NT2/D1 (cell line): ENCODE measurements at regions not wholly inside any gene's neighbourhood (a gene's known extent, or its start where the extent isn't known, plus 50 kb on each side); places are given as distances from the start of the nearest gene placed in this dataset.

Experiments
- YY1 ChIP-seq: IDR thresholded peaks from 2 replicates; pipeline ENCODE4 v1.6.1; 2011; ENCODE audit not compliant: insufficient read length, insufficient read depth
- ZNF274 ChIP-seq: IDR thresholded peaks from 2 replicates; pipeline ENCODE4 v1.6.1; 2011; ENCODE audit warnings: mild to moderate bottlenecking, low read depth, low read length

- no peak for TF ChIP-seq YY1
- TF ChIP-seq ZNF274, result no peak
Measured at GRCh38 chr3:31135546-31135945, 241.1 kb upstream of the GADL1 start.
